ENCODE measurements at regions not wholly inside any gene's neighbourhood (a gene's known extent, or its start where the extent isn't known, plus 50 kb on each side); places are given as distances from the start of the nearest gene placed in this dataset.
A peak's percentile ranks its signal among the peaks of the same experiment; 100 is the strongest.

DNA sequence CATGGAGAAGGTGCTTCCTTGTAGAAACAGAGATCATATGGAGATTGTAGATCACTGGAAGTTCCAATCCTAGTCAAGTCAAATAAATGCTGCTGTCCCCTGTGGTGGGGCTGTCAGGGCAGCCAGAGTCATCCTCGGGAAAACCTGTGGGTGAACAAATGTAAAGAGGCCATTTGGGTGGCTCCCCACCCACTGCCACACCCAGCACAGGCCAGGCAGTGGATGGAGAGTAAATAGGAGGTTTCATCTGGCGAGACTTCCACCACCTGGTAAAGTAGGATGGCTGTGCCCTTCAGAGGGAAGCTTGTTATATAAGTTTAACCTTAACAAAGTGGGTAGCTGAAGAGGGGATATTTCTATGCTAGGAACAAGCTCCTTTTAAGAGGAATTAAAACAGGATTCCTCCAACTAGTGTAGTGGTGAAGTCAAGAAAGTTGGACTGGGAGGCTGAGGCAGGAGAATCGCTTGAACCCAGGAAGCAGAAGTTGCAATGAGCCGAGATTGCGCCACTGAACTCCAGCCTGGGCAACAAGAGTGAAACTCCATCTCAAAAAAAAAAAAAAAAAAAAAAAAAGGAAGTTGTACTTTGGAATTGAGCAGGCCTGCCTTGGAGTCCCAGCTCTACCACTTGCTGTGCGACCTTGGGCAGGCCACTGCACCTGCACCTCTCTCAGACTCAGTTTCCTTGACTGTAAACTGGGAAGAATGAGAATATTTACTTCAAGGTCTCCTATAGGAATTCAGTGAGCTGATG lies 273.7 kb downstream of the PTTG2 start:
- Histone ChIP-seq H3K4me1 (ENCODE audit: low read depth) (no peaks in the 10 kb centered on the region), H3K27ac (no peak overlapping the region), H3K4me3 (no peak overlapping the region), H3K9me3 (ENCODE audit: low read depth) (no peaks in the 10 kb centered on the region), H3K36me3 (no peaks in the 10 kb centered on the region), H3K27me3 (no peaks in the 10 kb centered on the region)
- TF ChIP-seq, protein P1, sequence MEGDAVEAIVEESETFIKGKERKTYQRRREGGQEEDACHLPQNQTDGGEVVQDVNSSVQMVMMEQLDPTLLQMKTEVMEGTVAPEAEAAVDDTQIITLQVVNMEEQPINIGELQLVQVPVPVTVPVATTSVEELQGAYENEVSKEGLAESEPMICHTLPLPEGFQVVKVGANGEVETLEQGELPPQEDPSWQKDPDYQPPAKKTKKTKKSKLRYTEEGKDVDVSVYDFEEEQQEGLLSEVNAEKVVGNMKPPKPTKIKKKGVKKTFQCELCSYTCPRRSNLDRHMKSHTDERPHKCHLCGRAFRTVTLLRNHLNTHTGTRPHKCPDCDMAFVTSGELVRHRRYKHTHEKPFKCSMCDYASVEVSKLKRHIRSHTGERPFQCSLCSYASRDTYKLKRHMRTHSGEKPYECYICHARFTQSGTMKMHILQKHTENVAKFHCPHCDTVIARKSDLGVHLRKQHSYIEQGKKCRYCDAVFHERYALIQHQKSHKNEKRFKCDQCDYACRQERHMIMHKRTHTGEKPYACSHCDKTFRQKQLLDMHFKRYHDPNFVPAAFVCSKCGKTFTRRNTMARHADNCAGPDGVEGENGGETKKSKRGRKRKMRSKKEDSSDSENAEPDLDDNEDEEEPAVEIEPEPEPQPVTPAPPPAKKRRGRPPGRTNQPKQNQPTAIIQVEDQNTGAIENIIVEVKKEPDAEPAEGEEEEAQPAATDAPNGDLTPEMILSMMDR (IDR thresholded peaks at IDR 0.05; ENCODE audit: low read depth, low read length), result no peak
- DNase-seq (ENCODE audit: low read depth in 1 of 2, low spot score in 1 of 2), result no peak

DNA sequence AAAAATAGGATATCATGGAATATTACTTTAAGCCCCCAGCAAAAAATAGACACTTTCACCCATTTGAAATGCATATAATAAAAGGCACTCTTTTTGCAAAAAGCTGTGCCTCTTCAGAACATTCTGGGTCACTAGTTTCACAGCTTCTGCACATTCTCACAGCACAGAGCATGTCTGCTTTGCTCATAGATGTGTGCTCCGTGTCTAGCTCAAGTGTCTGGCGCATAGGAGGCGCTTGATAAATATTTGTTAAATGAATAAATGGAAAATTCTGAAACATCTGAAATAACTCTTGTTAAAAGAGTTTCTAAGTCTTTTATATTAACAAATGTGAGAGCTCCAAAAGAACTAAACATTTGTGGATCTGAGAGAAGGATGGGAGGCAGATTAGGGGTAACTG lies 275.2 kb downstream of the PTTG2 start:
- TF ChIP-seq, protein P1 (IDR thresholded peaks at IDR 0.05; ENCODE audit: low read depth, low read length), result no peak
- Histone ChIP-seq H3K27ac (no peak overlapping the region), H3K4me3 (no peak overlapping the region), H3K9me3 (ENCODE audit: low read depth) (no peaks in the 10 kb centered on the region), H3K27me3 (no peaks in the 10 kb centered on the region), H3K4me1 (ENCODE audit: low read depth) (no peaks in the 10 kb centered on the region), H3K36me3 (no peaks in the 10 kb centered on the region)
- DNase-seq (ENCODE audit: low read depth in 1 of 2, low spot score in 1 of 2), result no peak

DNA sequence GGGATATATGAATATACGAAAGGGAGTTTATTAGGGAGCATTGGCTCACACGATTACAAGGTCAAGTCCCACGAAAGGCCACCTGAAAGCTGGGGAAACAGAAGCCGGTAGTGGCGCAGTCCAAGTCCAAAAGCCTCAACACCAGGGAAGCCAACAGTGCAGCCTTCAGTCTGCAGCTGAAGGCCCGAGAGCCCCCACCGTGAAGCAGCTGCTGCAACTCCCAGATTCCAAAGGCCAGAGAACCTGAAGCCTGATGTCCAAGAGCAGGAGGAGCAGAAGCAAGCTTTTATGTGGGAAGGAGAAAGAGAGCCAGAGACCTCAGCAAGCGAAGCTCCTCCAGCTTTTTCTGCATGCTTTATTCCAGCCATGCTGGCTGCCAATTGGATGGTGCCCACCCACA lies 275.8 kb downstream of the PTTG2 start:
- H3K27me3 ChIP-seq, result no peaks in the 10 kb centered on the region
- no peaks in the 10 kb centered on the region for H3K4me1 ChIP-seq (ENCODE audit: low read depth)
- no peak for DNase-seq (ENCODE audit: low read depth in 1 of 2, low spot score in 1 of 2)
- no peak overlapping the region for H3K27ac ChIP-seq
- H3K4me3 ChIP-seq, result no peak overlapping the region
- TF ChIP-seq, protein P1 (IDR thresholded peaks at IDR 0.05; ENCODE audit: low read depth, low read length), result no peak
- no peaks in the 10 kb centered on the region for H3K36me3 ChIP-seq
- no peaks in the 10 kb centered on the region for H3K9me3 ChIP-seq (ENCODE audit: low read depth)

DNA sequence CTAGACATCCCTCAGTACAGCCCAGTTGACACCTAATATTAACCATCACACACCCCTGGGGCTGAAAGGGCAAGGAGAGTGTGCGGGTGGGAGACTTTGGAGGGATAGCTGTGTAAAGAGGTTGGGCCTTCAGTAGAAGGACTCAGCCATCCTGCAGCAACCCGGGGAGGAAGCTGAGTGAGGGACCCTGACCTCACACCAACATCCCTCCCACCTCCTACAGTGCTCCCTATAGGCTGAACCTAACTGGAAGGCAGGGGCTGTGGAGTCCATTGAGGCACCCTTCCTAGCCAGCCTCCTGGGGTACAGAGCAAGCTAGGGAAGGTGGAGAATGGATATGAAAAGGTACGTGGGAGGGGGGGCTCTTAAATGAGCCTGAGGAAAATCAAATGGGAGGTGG lies 276.3 kb downstream of the PTTG2 start:
- no peaks in the 10 kb centered on the region for H3K27me3 ChIP-seq
- H3K4me1 ChIP-seq (ENCODE audit: low read depth), result no peaks in the 10 kb centered on the region
- H3K36me3 ChIP-seq, result no peaks in the 10 kb centered on the region
- no peak overlapping the region for H3K4me3 ChIP-seq
- DNase-seq (ENCODE audit: low read depth in 1 of 2, low spot score in 1 of 2), result no peak
- no peaks in the 10 kb centered on the region for H3K9me3 ChIP-seq (ENCODE audit: low read depth)
- H3K27ac ChIP-seq, result no peak overlapping the region
- TF ChIP-seq, protein P1 (IDR thresholded peaks at IDR 0.05; ENCODE audit: low read depth, low read length), result no peak

DNA sequence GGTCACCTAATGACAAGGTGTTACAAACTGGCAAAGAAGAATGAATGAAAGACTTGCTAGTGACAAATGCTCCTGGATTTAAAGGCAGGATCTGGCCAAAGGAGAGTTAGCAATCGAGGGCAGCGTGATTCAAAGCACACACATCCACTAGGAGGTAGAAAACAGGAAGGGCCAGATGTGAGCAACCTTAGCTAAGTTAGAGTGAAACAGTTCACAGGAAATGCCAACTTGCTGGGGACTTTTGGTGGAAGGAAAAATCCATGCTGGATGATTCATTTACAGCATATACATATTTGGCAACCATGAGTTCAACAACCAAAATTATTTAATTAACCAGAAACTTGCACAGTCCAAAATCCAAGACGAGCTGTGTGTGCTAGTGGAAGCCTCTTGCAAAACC lies 276.9 kb downstream of the PTTG2 start:
- Histone ChIP-seq H3K9me3 (ENCODE audit: low read depth) (no peaks in the 10 kb centered on the region), H3K27me3 (no peaks in the 10 kb centered on the region), H3K4me1 (ENCODE audit: low read depth) (no peaks in the 10 kb centered on the region), H3K36me3 (no peaks in the 10 kb centered on the region), H3K4me3 (no peak overlapping the region), H3K27ac (no peak overlapping the region)
- TF ChIP-seq, protein P1 (IDR thresholded peaks at IDR 0.05; ENCODE audit: low read depth, low read length), result peak; percentile 6
- DNase-seq (ENCODE audit: low read depth in 1 of 2, low spot score in 1 of 2), result peak in 1 of 2 donors; percentile 78
